GM23338 (cell line): ENCODE measurements at regions not wholly inside any gene's neighbourhood (a gene's known extent, or its start where the extent isn't known, plus 50 kb on each side); places are given as distances from the start of the nearest gene placed in this dataset.

ENCODE experiments used
- ATAC-seq: fragments of 200-7000 bp; cut with Tn5 transposase; 3 replicates; pipeline ENCODE4 v1.9.1; 2020
- DNase-seq: peaks from one replicate; pipeline ENCODE4 v3.0.0-alpha.2; 2015; ENCODE audit warnings: low spot score
- H2AFZ ChIP-seq: fragments of 200-600 bp; sonication (generic); 2 replicates; pipeline ENCODE4 v1.8.0; 2016; ENCODE audit warnings: antibody characterized with exemption, mild to moderate bottlenecking, moderate library complexity
- H3F3A ChIP-seq: fragments of 200-600 bp; sonication (generic); replicated peaks from 2 replicates; pipeline ENCODE4 v1.8.0; 2017; ENCODE audit warnings: antibody characterized with exemption, mixed run types, low read depth
- H3K27ac ChIP-seq: fragments of 200-600 bp; sonication (generic); 2 replicates; pipeline ENCODE4 v1.6.1; 2016; ENCODE audit warnings: low read depth
- H3K27me3 ChIP-seq: fragments of 200-600 bp; sonication (generic); 2 replicates; pipeline ENCODE4 v1.8.0; 2016; ENCODE audit warnings: mild to moderate bottlenecking, mixed run types, moderate library complexity; ENCODE audit not compliant: insufficient read depth
- H3K36me3 ChIP-seq: fragments of 200-600 bp; sonication (generic); 2 replicates; pipeline ENCODE4 v1.8.0; 2016; ENCODE audit warnings: mild to moderate bottlenecking; ENCODE audit not compliant: insufficient read depth
- H3K4me1 ChIP-seq: fragments of 200-600 bp; sonication (generic); 2 replicates; pipeline ENCODE4 v1.8.0; 2016; ENCODE audit warnings: mild to moderate bottlenecking, moderate library complexity; ENCODE audit not compliant: insufficient read depth
- H3K4me2 ChIP-seq: fragments of 200-600 bp; sonication (generic); 2 replicates; pipeline ENCODE4 v1.7.1; 2017; ENCODE audit warnings: mixed run types
- H3K4me3 ChIP-seq: fragments of 200-600 bp; sonication (generic); 2 replicates; pipeline ENCODE4 v1.6.1; 2016; ENCODE audit warnings: mixed run types
- H3K79me2 ChIP-seq: fragments of 200-600 bp; sonication (generic); replicated peaks from 2 replicates; pipeline ENCODE4 v1.8.0; 2017; ENCODE audit warnings: mild to moderate bottlenecking; ENCODE audit not compliant: insufficient read depth
- H3K9me2 ChIP-seq: fragments of 200-600 bp; sonication (generic); 2 replicates; pipeline ENCODE4 v1.8.0; 2017; ENCODE audit not compliant: insufficient read depth
- H4K20me1 ChIP-seq: fragments of 200-600 bp; sonication (generic); replicated peaks from 2 replicates; pipeline ENCODE4 v1.8.0; 2017; ENCODE audit warnings: mild to moderate bottlenecking; ENCODE audit not compliant: insufficient read depth
- H3K27ac Mint-ChIP-seq: 2 replicates; pipeline ENCODE4 v1.8.0; 2020; ENCODE audit warnings: inconsistent platforms, mild to moderate bottlenecking, moderate library complexity, mixed read lengths
- H3K27me3 Mint-ChIP-seq: 3 replicates; pipeline ENCODE4 v1.8.0; 2022; ENCODE audit warnings: low read depth, mild to moderate bottlenecking, moderate library complexity, mixed read lengths, inconsistent platforms; ENCODE audit not compliant: insufficient read depth, poor library complexity
- H3K36me3 Mint-ChIP-seq: 3 replicates; pipeline ENCODE4 v1.8.0; 2021; ENCODE audit warnings: low read depth, mild to moderate bottlenecking, inconsistent platforms, moderate library complexity, mixed read lengths
- H3K4me1 Mint-ChIP-seq: 3 replicates; pipeline ENCODE4 v1.8.0; 2020; ENCODE audit warnings: mild to moderate bottlenecking, inconsistent platforms, mixed read lengths
- H3K4me3 Mint-ChIP-seq: 3 replicates; pipeline ENCODE4 v1.8.0; 2021; ENCODE audit warnings: moderate library complexity, mild to moderate bottlenecking, inconsistent platforms, mixed read lengths
- H3K9me3 Mint-ChIP-seq: 3 replicates; pipeline ENCODE4 v1.8.0; 2020; ENCODE audit warnings: moderate library complexity, mild to moderate bottlenecking, inconsistent platforms, mixed read lengths
- CREB1 ChIP-seq: fragments of 250-450 bp; sonication (Bioruptor Pico); IDR thresholded peaks from 2 replicates; pipeline ENCODE4 v1.5.0; 2020; ENCODE audit warnings: low read depth, mild to moderate bottlenecking, moderate library complexity
- CTCF ChIP-seq, 2 experiments: fragments of 200-600 bp in 1 of 2; sonication (generic) in 1 of 2; conservative IDR thresholded peaks; 2 replicates each; pipeline versions ENCODE4 v1.5.1 to v1.6.1; 2016 to 2017; ENCODE audit warnings: antibody characterized with exemption in 2 of 2, low read depth in 2 of 2, mild to moderate bottlenecking in 2 of 2, moderate library complexity in 1 of 2
- ETS1 ChIP-seq: IDR thresholded peaks from 2 replicates; pipeline ENCODE4 v1.6.1; 2016; ENCODE audit warnings: antibody characterized with exemption
- EZH2 ChIP-seq: fragments of 200-600 bp; sonication (generic); IDR thresholded peaks from one replicate; pipeline ENCODE4 v1.8.0; 2017; ENCODE audit warnings: antibody characterized with exemption, mild to moderate bottlenecking, low read depth; ENCODE audit not compliant: unreplicated experiment
- JUNB ChIP-seq: IDR thresholded peaks from one replicate; pipeline ENCODE4 v1.6.1; 2016; ENCODE audit warnings: antibody characterized with exemption; ENCODE audit not compliant: unreplicated experiment
- NANOG ChIP-seq: IDR thresholded peaks from 2 replicates; pipeline ENCODE4 v1.6.1; 2016; ENCODE audit warnings: antibody characterized with exemption, borderline replicate concordance
- POLR2AphosphoS5 ChIP-seq: IDR thresholded peaks from 2 replicates; pipeline ENCODE4 v1.6.1; 2016; ENCODE audit warnings: antibody characterized with exemption, low read depth
- STAT1 ChIP-seq: IDR thresholded peaks from one replicate; pipeline ENCODE4 v1.6.1; 2016; ENCODE audit warnings: antibody characterized with exemption; ENCODE audit not compliant: unreplicated experiment
- ZNF114 ChIP-seq: fragments of 250-450 bp; sonication (Bioruptor Pico); IDR thresholded peaks from 2 replicates; pipeline ENCODE4 v1.5.0; 2020; ENCODE audit warnings: mild to moderate bottlenecking, moderate library complexity
- ZNF331 ChIP-seq: fragments of 250-450 bp; sonication (Bioruptor Pico); IDR thresholded peaks from 2 replicates; pipeline ENCODE4 v1.5.0; 2020; ENCODE audit warnings: low read depth, mild to moderate bottlenecking, moderate library complexity

- TF ChIP-seq ZNF331 = no peak
- no peak for TF ChIP-seq STAT1
- TF ChIP-seq CTCF (conservative IDR thresholded peaks at IDR 0.05; ENCODE audit: low read depth in 2 of 2) = no peak
- TF ChIP-seq NANOG = no peak
- TF ChIP-seq ZNF114 (CRISPR knock-in tag) = no peak
- TF ChIP-seq CREB1 = no peak
- TF ChIP-seq POLR2AphosphoS5 = no peak
Measured at GRCh38 chr2:122357998-122358397, 602.5 kb downstream of the TSN start (continued).

- Histone ChIP-seq H3K4me2 (no peak overlapping the region), H3K4me3 (no peak overlapping the region), H3K36me3 (no peaks in the 10 kb centered on the region), H3K27me3 (no peaks in the 10 kb centered on the region), H3F3A (no peaks in the 10 kb centered on the region), H3K79me2 (no peaks in the 10 kb centered on the region), H3K27ac (no peak overlapping the region), H2AFZ (no peak overlapping the region), H3K4me1 (no peaks in the 10 kb centered on the region), H4K20me1 (peaks cover 3% of the 10 kb centered on the region; the same call in 1 of the 2 replicates), H3K9me2 (peaks cover 6% of the 10 kb centered on the region)
- Mint-ChIP-seq H3K4me3 (no peak overlapping the region), H3K9me3 (no peaks in the 10 kb centered on the region; the same call in 2 of the 3 replicates), H3K36me3 (0 out of 3 replicates have a peak, but pooled peaks cover 5% of the 10 kb centered on the region), H3K27ac (no peak overlapping the region), H3K4me1 (no peaks in the 10 kb centered on the region), H3K27me3 (no peaks in the 10 kb centered on the region)
- no peak for TF ChIP-seq JUNB
- ATAC-seq (no peak), DNase-seq (no peak)
Measured at GRCh38 chr2:122358729-122359128, 603.3 kb downstream of the TSN start.

- H4K20me1 ChIP-seq = peaks cover 3% of the 10 kb centered on the region; the same call in 1 of the 2 replicates
- Mint-ChIP-seq H3K27ac (no peak overlapping the region), H3K9me3 (no peaks in the 10 kb centered on the region), H3K36me3 (no peaks in the 10 kb centered on the region), H3K27me3 (no peaks in the 10 kb centered on the region), H3K4me1 (no peaks in the 10 kb centered on the region), H3K4me3 (no peak overlapping the region)
- H3K36me3 ChIP-seq = no peaks in the 10 kb centered on the region
- no peak overlapping the region for H2AFZ ChIP-seq
- H3K4me2 ChIP-seq = no peak overlapping the region
- H3F3A ChIP-seq = no peaks in the 10 kb centered on the region
- no peak overlapping the region for H3K4me3 ChIP-seq
- peaks cover 15% of the 10 kb centered on the region for H3K9me2 ChIP-seq
- ATAC-seq (no peak), DNase-seq (no peak)
- H3K27ac ChIP-seq = no peak overlapping the region
- no peaks in the 10 kb centered on the region for H3K4me1 ChIP-seq
- H3K27me3 ChIP-seq = no peaks in the 10 kb centered on the region
- H3K79me2 ChIP-seq = no peaks in the 10 kb centered on the region
- no peak for TF ChIP-seq CREB1
- no peak for TF ChIP-seq STAT1
- no peak for TF ChIP-seq EZH2
- no peak for TF ChIP-seq ETS1
- no peak for TF ChIP-seq JUNB
- no peak for TF ChIP-seq CTCF (conservative IDR thresholded peaks at IDR 0.05; ENCODE audit: low read depth in 2 of 2)
- TF ChIP-seq ZNF331 = no peak
Measured at GRCh38 chr2:122363885-122364284, 608.4 kb downstream of the TSN start.
